HEK293 (cell line): ENCODE measurements at regions not wholly inside any gene's neighbourhood (a gene's known extent, or its start where the extent isn't known, plus 50 kb on each side); places are given as distances from the start of the nearest gene placed in this dataset.

Source experiments
- CTCF ChIP-seq: fragments of 450-650 bp; formaldehyde crosslinking; IDR thresholded peaks from 2 replicates; pipeline ENCODE4 v1.5.1; 2016; ENCODE audit warnings: missing biosample characterization, missing genetic modification characterization
- KLF9 ChIP-seq: fragments of 450-650 bp; formaldehyde crosslinking; IDR thresholded peaks from 2 replicates; pipeline ENCODE4 v1.5.1; 2016; ENCODE audit warnings: missing biosample characterization, missing genetic modification characterization, low read depth
- PATZ1 ChIP-seq: fragments of 450-650 bp; formaldehyde crosslinking; IDR thresholded peaks from 2 replicates; pipeline ENCODE4 v1.5.1; 2016; ENCODE audit warnings: missing biosample characterization, missing genetic modification characterization
- PRDM1 ChIP-seq: fragments of 450-650 bp; formaldehyde crosslinking; IDR thresholded peaks from 2 replicates; pipeline ENCODE4; 2016; ENCODE audit warnings: missing biosample characterization, missing genetic modification characterization
- TCF7L2 ChIP-seq: IDR thresholded peaks from 2 replicates; pipeline ENCODE4 v1.6.1; 2011; ENCODE audit warnings: low read depth, mild to moderate bottlenecking, inconsistent platforms, low read length, moderate library complexity, borderline replicate concordance
- ZFP37 ChIP-seq: fragments of 450-650 bp; formaldehyde crosslinking; IDR thresholded peaks from 2 replicates; pipeline ENCODE4 v1.5.1; 2016; ENCODE audit warnings: missing biosample characterization, missing genetic modification characterization
- ZNF10 ChIP-seq: fragments of 450-650 bp; formaldehyde crosslinking; IDR thresholded peaks from 2 replicates; pipeline ENCODE4 v1.5.1; 2017; ENCODE audit warnings: missing biosample characterization, missing genetic modification characterization
- ZNF24 ChIP-seq: fragments of 450-650 bp; formaldehyde crosslinking; IDR thresholded peaks from 2 replicates; pipeline ENCODE4 v1.5.1; 2016; ENCODE audit warnings: missing biosample characterization, missing genetic modification characterization
- ZNF433 ChIP-seq: fragments of 450-650 bp; formaldehyde crosslinking; IDR thresholded peaks from 2 replicates; pipeline ENCODE4 v1.5.1; 2016; ENCODE audit warnings: missing biosample characterization, missing genetic modification characterization, low read depth
- ZNF585B ChIP-seq: fragments of 450-650 bp; formaldehyde crosslinking; IDR thresholded peaks from 2 replicates; pipeline ENCODE4 v1.5.1; 2016; ENCODE audit warnings: missing biosample characterization, missing genetic modification characterization
- ZNF621 ChIP-seq: fragments of 450-650 bp; formaldehyde crosslinking; IDR thresholded peaks from 2 replicates; pipeline ENCODE4 v1.5.1; 2017; ENCODE audit warnings: missing biosample characterization, missing genetic modification characterization

GRCh38 chr19:13600802-13601201 lies 94.5 kb upstream of the CACNA1A start:
- TF ChIP-seq ZNF10 (tag by site-specific recombination) (no peak), CTCF (tag by site-specific recombination) (no peak), PATZ1 (no peak), ZNF585B (tag by site-specific recombination) (no peak), ZFP37 (tag by site-specific recombination) (no peak), TCF7L2 (no peak), ZNF433 (no peak), PRDM1 (tag by site-specific recombination) (no peak), ZNF24 (no peak), ZNF621 (tag by site-specific recombination) (no peak), KLF9 (tag by site-specific recombination) (no peak)
